Esophagus muscularis mucosa (tissue), 3 donors: ENCODE measurements at regions not wholly inside any gene's neighbourhood (a gene's known extent, or its start where the extent isn't known, plus 50 kb on each side); places are given as distances from the start of the nearest gene placed in this dataset.

ENCODE experiments used
- EP300 ChIP-seq: sonication (generic); formaldehyde crosslinking; IDR thresholded peaks from one replicate; pipeline ENCODE4 v1.6.1; 2017; ENCODE audit warnings: antibody characterized with exemption
- TF ChIP-seq, protein P1 (sequence below), 3 experiments: fragments of 200-600 bp in 2 of 3; fragments of 450-650 bp in 1 of 3; sonication (generic) in 2 of 3; IDR thresholded peaks; one replicate each; pipeline ENCODE4 v1.5.1; 2017 to 2019; ENCODE audit warnings: antibody characterized with exemption in 3 of 3, mild to moderate bottlenecking in 2 of 3, moderate library complexity in 1 of 3

DNA sequence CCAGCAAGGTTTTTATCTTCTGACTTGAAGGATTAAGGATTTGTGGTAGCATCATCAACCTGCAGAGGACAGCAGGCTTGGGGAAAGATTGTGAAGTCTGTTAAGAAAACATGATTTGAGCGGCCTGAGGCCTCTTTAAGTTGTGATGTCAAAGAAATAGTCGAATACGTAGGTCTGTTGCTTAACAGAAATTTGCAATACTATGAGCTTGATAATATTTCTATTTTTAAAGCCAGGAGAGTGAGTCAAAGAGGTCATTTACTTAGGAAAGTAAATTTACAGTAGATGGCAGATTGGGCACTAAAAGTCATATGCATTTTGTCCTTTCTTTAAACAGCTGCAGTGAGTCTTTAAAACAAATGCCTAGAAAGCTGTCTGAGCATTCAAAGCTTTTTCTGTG, 336.3 kb downstream of the DIPK2A start:
- TF ChIP-seq, protein P1, sequence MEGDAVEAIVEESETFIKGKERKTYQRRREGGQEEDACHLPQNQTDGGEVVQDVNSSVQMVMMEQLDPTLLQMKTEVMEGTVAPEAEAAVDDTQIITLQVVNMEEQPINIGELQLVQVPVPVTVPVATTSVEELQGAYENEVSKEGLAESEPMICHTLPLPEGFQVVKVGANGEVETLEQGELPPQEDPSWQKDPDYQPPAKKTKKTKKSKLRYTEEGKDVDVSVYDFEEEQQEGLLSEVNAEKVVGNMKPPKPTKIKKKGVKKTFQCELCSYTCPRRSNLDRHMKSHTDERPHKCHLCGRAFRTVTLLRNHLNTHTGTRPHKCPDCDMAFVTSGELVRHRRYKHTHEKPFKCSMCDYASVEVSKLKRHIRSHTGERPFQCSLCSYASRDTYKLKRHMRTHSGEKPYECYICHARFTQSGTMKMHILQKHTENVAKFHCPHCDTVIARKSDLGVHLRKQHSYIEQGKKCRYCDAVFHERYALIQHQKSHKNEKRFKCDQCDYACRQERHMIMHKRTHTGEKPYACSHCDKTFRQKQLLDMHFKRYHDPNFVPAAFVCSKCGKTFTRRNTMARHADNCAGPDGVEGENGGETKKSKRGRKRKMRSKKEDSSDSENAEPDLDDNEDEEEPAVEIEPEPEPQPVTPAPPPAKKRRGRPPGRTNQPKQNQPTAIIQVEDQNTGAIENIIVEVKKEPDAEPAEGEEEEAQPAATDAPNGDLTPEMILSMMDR (IDR thresholded peaks at IDR 0.05), result no peak
- no peak for TF ChIP-seq EP300
